Choroid plexus epithelial cell (primary cell): ENCODE measurements at regions not wholly inside any gene's neighbourhood (a gene's known extent, or its start where the extent isn't known, plus 50 kb on each side); places are given as distances from the start of the nearest gene placed in this dataset.

Source experiments
- DNase-seq: peaks from one replicate; pipeline ENCODE4 v3.0.0-alpha.2; 2010; ENCODE audit warnings: low read depth
- H3K4me3 ChIP-seq: 2 replicates; pipeline ENCODE4 v1.5.1; 2011; ENCODE audit warnings: low read depth, mild to moderate bottlenecking, control low read depth, low read length, moderate library complexity
- TF ChIP-seq, protein P1 (sequence below): conservative IDR thresholded peaks from 2 replicates; pipeline ENCODE4 v1.5.1; 2011; ENCODE audit warnings: low read depth, mild to moderate bottlenecking, control low read depth, inconsistent platforms, low read length, moderate library complexity

DNA sequence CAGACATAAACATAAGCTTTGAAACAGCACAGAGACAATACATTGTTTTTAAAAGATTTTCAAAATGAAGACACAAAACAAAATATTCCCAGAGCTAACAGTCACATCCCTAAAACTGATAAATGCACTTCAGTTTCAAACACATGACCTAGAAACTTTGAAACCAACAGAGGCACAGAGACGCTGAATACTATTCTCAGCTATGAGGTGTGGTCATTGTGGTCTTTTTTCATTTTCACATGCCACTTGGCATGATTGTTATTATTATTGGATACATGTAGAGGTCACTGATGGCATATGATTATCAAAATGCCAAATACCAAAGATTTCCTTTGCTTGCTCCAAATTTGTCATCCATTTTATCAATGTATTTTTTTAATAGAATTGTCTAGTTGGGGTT, 306.9 kb downstream of the QKI start:
- no peak for DNase-seq
- TF ChIP-seq, protein P1, sequence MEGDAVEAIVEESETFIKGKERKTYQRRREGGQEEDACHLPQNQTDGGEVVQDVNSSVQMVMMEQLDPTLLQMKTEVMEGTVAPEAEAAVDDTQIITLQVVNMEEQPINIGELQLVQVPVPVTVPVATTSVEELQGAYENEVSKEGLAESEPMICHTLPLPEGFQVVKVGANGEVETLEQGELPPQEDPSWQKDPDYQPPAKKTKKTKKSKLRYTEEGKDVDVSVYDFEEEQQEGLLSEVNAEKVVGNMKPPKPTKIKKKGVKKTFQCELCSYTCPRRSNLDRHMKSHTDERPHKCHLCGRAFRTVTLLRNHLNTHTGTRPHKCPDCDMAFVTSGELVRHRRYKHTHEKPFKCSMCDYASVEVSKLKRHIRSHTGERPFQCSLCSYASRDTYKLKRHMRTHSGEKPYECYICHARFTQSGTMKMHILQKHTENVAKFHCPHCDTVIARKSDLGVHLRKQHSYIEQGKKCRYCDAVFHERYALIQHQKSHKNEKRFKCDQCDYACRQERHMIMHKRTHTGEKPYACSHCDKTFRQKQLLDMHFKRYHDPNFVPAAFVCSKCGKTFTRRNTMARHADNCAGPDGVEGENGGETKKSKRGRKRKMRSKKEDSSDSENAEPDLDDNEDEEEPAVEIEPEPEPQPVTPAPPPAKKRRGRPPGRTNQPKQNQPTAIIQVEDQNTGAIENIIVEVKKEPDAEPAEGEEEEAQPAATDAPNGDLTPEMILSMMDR, result no peak

GRCh38 chr6:163720460-163721235, 306.1 kb downstream of the QKI start:
- no peak for DNase-seq
- H3K4me3 ChIP-seq, result no peak overlapping the region
- TF ChIP-seq, protein P1, result no peak

More for the DNA sequence above, 306.9 kb downstream of the QKI start:
- no peak overlapping the region for H3K4me3 ChIP-seq

- TF ChIP-seq, protein P1, result no peak
- DNase-seq, result peak; percentile 34
- no peak overlapping the region for H3K4me3 ChIP-seq
Observed at GRCh38 chr6:163720005-163720404, 305.5 kb downstream of the QKI start.

- no peak for DNase-seq
- H3K4me3 ChIP-seq, result no peak overlapping the region
- TF ChIP-seq, protein P1, result no peak
Observed at GRCh38 chr6:163719028-163719742, 304.7 kb downstream of the QKI start.

DNA sequence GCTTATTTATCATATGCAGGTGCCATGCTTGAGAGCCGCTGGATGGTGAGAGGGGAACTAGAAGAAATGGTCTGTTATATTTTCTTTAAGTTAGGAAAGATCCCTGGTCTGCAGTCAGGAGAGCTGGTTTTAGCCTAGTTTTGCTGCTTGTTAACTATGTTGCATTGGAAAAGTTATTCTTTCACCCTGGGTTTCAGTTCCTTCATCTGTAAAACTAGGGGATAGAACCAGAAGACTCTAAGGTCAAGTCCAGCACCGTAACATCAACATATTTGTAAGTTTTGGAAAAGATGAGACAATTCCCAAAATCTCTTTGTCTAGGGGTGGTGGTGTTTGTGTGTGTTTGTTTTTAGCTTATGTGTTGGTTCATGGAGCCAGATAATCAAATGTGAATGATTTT, 304.0 kb downstream of the QKI start:
- no peak for DNase-seq
- H3K4me3 ChIP-seq, result no peak overlapping the region
- TF ChIP-seq, protein P1, result no peak

DNA sequence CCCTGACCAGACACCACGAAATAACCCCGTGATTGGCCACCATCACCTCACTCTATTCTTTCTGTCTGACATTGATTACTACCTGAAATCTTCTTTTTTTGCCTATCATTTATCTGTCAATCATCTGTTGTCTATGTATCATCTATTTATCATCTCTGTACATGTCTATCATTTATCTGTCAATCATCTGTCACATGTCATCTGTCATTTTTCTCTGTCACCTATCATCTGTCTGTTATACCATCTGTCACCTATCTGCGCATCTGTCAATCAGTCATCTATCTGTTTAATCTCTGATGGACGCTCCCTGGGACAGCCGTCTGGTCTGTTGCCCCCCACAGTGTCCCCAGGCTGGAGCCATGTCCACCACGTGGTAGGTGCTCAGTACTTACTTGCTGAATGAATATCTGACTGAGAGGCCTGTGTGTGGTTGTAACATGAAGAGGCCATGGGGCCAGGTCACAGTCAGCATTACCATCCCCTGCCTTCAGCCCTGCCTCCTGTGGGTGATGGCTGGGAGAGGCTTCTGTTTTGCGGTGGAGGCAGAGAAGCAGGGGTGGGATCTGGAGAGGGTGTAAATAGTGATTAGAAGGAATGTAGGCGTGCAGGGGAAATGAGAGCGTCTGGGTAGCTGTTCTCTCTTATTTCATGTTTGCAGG, 302.7 kb downstream of the QKI start:
- TF ChIP-seq, protein P1, result no peak
- DNase-seq, result no peak
- no peak overlapping the region for H3K4me3 ChIP-seq
